ENCODE measurements at regions not wholly inside any gene's neighbourhood (a gene's known extent, or its start where the extent isn't known, plus 50 kb on each side); places are given as distances from the start of the nearest gene placed in this dataset.
"Not testable (repeated sequence)": the region's sequence is repeated elsewhere in the genome, so short reads cannot be mapped to it uniquely, and the experiment has no call there.

GRCh38 chr10:120782336-120782735, 68.8 kb upstream of the WDR11 start:
- DNase-seq (no peak), FAIRE-seq (no peak)
- no peaks in the 10 kb centered on the region for H3K9me3 ChIP-seq (ENCODE audit: control insufficient read depth in 2 of 2, insufficient read depth in 1 of 2, low read depth in 1 of 2, low read length in 1 of 2)
- no peaks in the 10 kb centered on the region for H3K27me3 ChIP-seq (ENCODE audit: control insufficient read depth in 3 of 3, insufficient read depth in 3 of 3, low read length in 3 of 3)
- H3K4me3 ChIP-seq (ENCODE audit: low read depth in 1 of 3, low read length in 3 of 3): no peak overlapping the region
- no peaks in the 10 kb centered on the region for H3K4me1 ChIP-seq (ENCODE audit: control insufficient read depth in 3 of 3, insufficient read depth in 2 of 3, low read depth in 1 of 3, low read length in 2 of 3)
- WGBS, 3 donors: 77 to 85% (median 81%) methylated on average over 3 of the region's 3 CpGs
- H3K27ac ChIP-seq (ENCODE audit: low read depth in 1 of 3, low read length in 2 of 3): no peak overlapping the region
- no peaks in the 10 kb centered on the region for H3K36me3 ChIP-seq (ENCODE audit: control insufficient read depth in 3 of 3, insufficient read depth in 2 of 3, low read depth in 1 of 3, low read length in 3 of 3)

GRCh38 chr10:120783098-120783497, 68.1 kb upstream of the WDR11 start:
- WGBS, 3 donors: 74 to 81% (median 78%) methylated on average over 5 of the region's 5 CpGs
- Histone ChIP-seq H3K4me3 (ENCODE audit: low read depth in 1 of 3, low read length in 3 of 3) (no peak overlapping the region), H3K36me3 (ENCODE audit: control insufficient read depth in 3 of 3, insufficient read depth in 2 of 3, low read depth in 1 of 3, low read length in 3 of 3) (no peaks in the 10 kb centered on the region), H3K9me3 (ENCODE audit: control insufficient read depth in 2 of 2, insufficient read depth in 1 of 2, low read depth in 1 of 2, low read length in 1 of 2) (no peaks in the 10 kb centered on the region), H3K4me1 (ENCODE audit: control insufficient read depth in 3 of 3, insufficient read depth in 2 of 3, low read depth in 1 of 3, low read length in 2 of 3) (no peaks in the 10 kb centered on the region), H3K27ac (ENCODE audit: low read depth in 1 of 3, low read length in 2 of 3) (no peak overlapping the region), H3K27me3 (ENCODE audit: control insufficient read depth in 3 of 3, insufficient read depth in 3 of 3, low read length in 3 of 3) (no peaks in the 10 kb centered on the region)
- no peak for FAIRE-seq
- no peak for DNase-seq

GRCh38 chr10:120783867-120784266, 67.3 kb upstream of the WDR11 start:
- Histone ChIP-seq H3K9me3 (ENCODE audit: control insufficient read depth in 2 of 2, insufficient read depth in 1 of 2, low read depth in 1 of 2, low read length in 1 of 2) (no peaks in the 10 kb centered on the region), H3K27me3 (ENCODE audit: control insufficient read depth in 3 of 3, insufficient read depth in 3 of 3, low read length in 3 of 3) (no peaks in the 10 kb centered on the region), H3K27ac (ENCODE audit: low read depth in 1 of 3, low read length in 2 of 3) (no peak overlapping the region), H3K4me1 (ENCODE audit: control insufficient read depth in 3 of 3, insufficient read depth in 2 of 3, low read depth in 1 of 3, low read length in 2 of 3) (no peaks in the 10 kb centered on the region), H3K36me3 (ENCODE audit: control insufficient read depth in 3 of 3, insufficient read depth in 2 of 3, low read depth in 1 of 3, low read length in 3 of 3) (no peaks in the 10 kb centered on the region), H3K4me3 (ENCODE audit: low read depth in 1 of 3, low read length in 3 of 3) (no peak overlapping the region)
- WGBS, 3 donors: 55 to 84% (median 73%) methylated on average over 6 of the region's 6 CpGs
- DNase-seq (no peak), FAIRE-seq (no peak)

GRCh38 chr10:120788771-120789170, 62.4 kb upstream of the WDR11 start:
- Histone ChIP-seq H3K27ac (ENCODE audit: low read depth in 1 of 3, low read length in 2 of 3) (no peak overlapping the region), H3K9me3 (ENCODE audit: control insufficient read depth in 2 of 2, insufficient read depth in 1 of 2, low read depth in 1 of 2, low read length in 1 of 2) (no peaks in the 10 kb centered on the region)
- no peak for DNase-seq

GRCh38 chr10:120789303-120790203, 61.6 kb upstream of the WDR11 start:
- WGBS, 3 donors: 44 to 80% (median 74%) methylated on average over 5 of the region's 5 CpGs
- no peak for FAIRE-seq
- H3K9me3 ChIP-seq (ENCODE audit: control insufficient read depth in 2 of 2, insufficient read depth in 1 of 2, low read depth in 1 of 2, low read length in 1 of 2): no peaks in the 10 kb centered on the region
- no peak overlapping the region for H3K4me3 ChIP-seq (ENCODE audit: low read depth in 1 of 3, low read length in 3 of 3)
- H3K27ac ChIP-seq (ENCODE audit: low read depth in 1 of 3, low read length in 2 of 3): no peak overlapping the region
- no peaks in the 10 kb centered on the region for H3K4me1 ChIP-seq (ENCODE audit: control insufficient read depth in 3 of 3, insufficient read depth in 2 of 3, low read depth in 1 of 3, low read length in 2 of 3)
- no peak for DNase-seq
- H3K27me3 ChIP-seq (ENCODE audit: control insufficient read depth in 3 of 3, insufficient read depth in 3 of 3, low read length in 3 of 3): no peaks in the 10 kb centered on the region
- no peaks in the 10 kb centered on the region for H3K36me3 ChIP-seq (ENCODE audit: control insufficient read depth in 3 of 3, insufficient read depth in 2 of 3, low read depth in 1 of 3, low read length in 3 of 3)

More at GRCh38 chr10:120788771-120789170, 62.4 kb upstream of the WDR11 start:
- Histone ChIP-seq H3K4me3 (ENCODE audit: low read depth in 1 of 3, low read length in 3 of 3) (no peak overlapping the region), H3K27me3 (ENCODE audit: control insufficient read depth in 3 of 3, insufficient read depth in 3 of 3, low read length in 3 of 3) (no peaks in the 10 kb centered on the region), H3K4me1 (ENCODE audit: control insufficient read depth in 3 of 3, insufficient read depth in 2 of 3, low read depth in 1 of 3, low read length in 2 of 3) (no peaks in the 10 kb centered on the region), H3K36me3 (ENCODE audit: control insufficient read depth in 3 of 3, insufficient read depth in 2 of 3, low read depth in 1 of 3, low read length in 3 of 3) (no peaks in the 10 kb centered on the region)
- FAIRE-seq: no peak
- WGBS, 3 donors: 77 to 80% (median 80%) methylated on average over 5 of the region's 5 CpGs

- no peak for DNase-seq
- WGBS, 3 donors: 83 to 93% (median 87%) methylated on average over 5 of the region's 5 CpGs
- Histone ChIP-seq H3K4me3 (ENCODE audit: low read depth in 1 of 3, low read length in 3 of 3) (no peak overlapping the region), H3K27ac (ENCODE audit: low read depth in 1 of 3, low read length in 2 of 3) (no peak overlapping the region), H3K9me3 (ENCODE audit: control insufficient read depth in 2 of 2, insufficient read depth in 1 of 2, low read depth in 1 of 2, low read length in 1 of 2) (no peaks in the 10 kb centered on the region), H3K36me3 (ENCODE audit: control insufficient read depth in 3 of 3, insufficient read depth in 2 of 3, low read depth in 1 of 3, low read length in 3 of 3) (no peaks in the 10 kb centered on the region), H3K4me1 (ENCODE audit: control insufficient read depth in 3 of 3, insufficient read depth in 2 of 3, low read depth in 1 of 3, low read length in 2 of 3) (no peaks in the 10 kb centered on the region), H3K27me3 (ENCODE audit: control insufficient read depth in 3 of 3, insufficient read depth in 3 of 3, low read length in 3 of 3) (no peaks in the 10 kb centered on the region)
- no peak for FAIRE-seq
These were observed 59.8 kb upstream of the WDR11 start for GRCh38 chr10:120791316-120791715.

- Histone ChIP-seq H3K4me3 (ENCODE audit: low read depth in 1 of 3, low read length in 3 of 3) (no peak overlapping the region), H3K27ac (ENCODE audit: low read depth in 1 of 3, low read length in 2 of 3) (no peak overlapping the region), H3K4me1 (ENCODE audit: control insufficient read depth in 3 of 3, insufficient read depth in 2 of 3, low read depth in 1 of 3, low read length in 2 of 3) (no peaks in the 10 kb centered on the region), H3K27me3 (ENCODE audit: control insufficient read depth in 3 of 3, insufficient read depth in 3 of 3, low read length in 3 of 3) (no peaks in the 10 kb centered on the region), H3K9me3 (ENCODE audit: control insufficient read depth in 2 of 2, insufficient read depth in 1 of 2, low read depth in 1 of 2, low read length in 1 of 2) (no peaks in the 10 kb centered on the region), H3K36me3 (ENCODE audit: control insufficient read depth in 3 of 3, insufficient read depth in 2 of 3, low read depth in 1 of 3, low read length in 3 of 3) (no peaks in the 10 kb centered on the region)
- DNase-seq (no peak), FAIRE-seq (no peak)
- WGBS, 3 donors: 54 to 76% (median 54%) methylated on average over 2 of the region's 2 CpGs
These were observed 58.1 kb upstream of the WDR11 start for GRCh38 chr10:120793088-120793487.

- Histone ChIP-seq H3K36me3 (ENCODE audit: control insufficient read depth in 3 of 3, insufficient read depth in 2 of 3, low read depth in 1 of 3, low read length in 3 of 3) (no peaks in the 10 kb centered on the region), H3K27me3 (ENCODE audit: control insufficient read depth in 3 of 3, insufficient read depth in 3 of 3, low read length in 3 of 3) (no peaks in the 10 kb centered on the region), H3K9me3 (ENCODE audit: control insufficient read depth in 2 of 2, insufficient read depth in 1 of 2, low read depth in 1 of 2, low read length in 1 of 2) (no peaks in the 10 kb centered on the region), H3K27ac (ENCODE audit: low read depth in 1 of 3, low read length in 2 of 3) (no peak overlapping the region), H3K4me1 (ENCODE audit: control insufficient read depth in 3 of 3, insufficient read depth in 2 of 3, low read depth in 1 of 3, low read length in 2 of 3) (no peaks in the 10 kb centered on the region), H3K4me3 (ENCODE audit: low read depth in 1 of 3, low read length in 3 of 3) (no peak overlapping the region)
- FAIRE-seq (no peak), DNase-seq (no peak)
- WGBS, 3 donors: 90 to 95% (median 94%) methylated on average over 4 of the region's 4 CpGs
These were observed 56.8 kb upstream of the WDR11 start for GRCh38 chr10:120794390-120794789.

GRCh38 chr10:120798276-120798675, 52.9 kb upstream of the WDR11 start:
- WGBS, 3 donors: 92 to 98% (median 92%) methylated on average over 23 to 29 of the region's 29 CpGs
- H3K4me1 ChIP-seq (ENCODE audit: control insufficient read depth in 3 of 3, insufficient read depth in 2 of 3, low read depth in 1 of 3, low read length in 2 of 3); FAIRE-seq: not testable (repeated sequence)

More at GRCh38 chr10:120798276-120798675, 52.9 kb upstream of the WDR11 start:
- not testable (repeated sequence) for H3K27me3 ChIP-seq (ENCODE audit: control insufficient read depth in 3 of 3, insufficient read depth in 3 of 3, low read length in 3 of 3); H3K36me3 ChIP-seq (ENCODE audit: control insufficient read depth in 3 of 3, insufficient read depth in 2 of 3, low read depth in 1 of 3, low read length in 3 of 3); H3K27ac ChIP-seq (ENCODE audit: low read depth in 1 of 3, low read length in 2 of 3); H3K9me3 ChIP-seq (ENCODE audit: control insufficient read depth in 2 of 2, insufficient read depth in 1 of 2, low read depth in 1 of 2, low read length in 1 of 2); H3K4me3 ChIP-seq (ENCODE audit: low read depth in 1 of 3, low read length in 3 of 3); DNase-seq
